ENCODE measurements at regions not wholly inside any gene's neighbourhood (a gene's known extent, or its start where the extent isn't known, plus 50 kb on each side); places are given as distances from the start of the nearest gene placed in this dataset.

GRCh38 chr12:33708935-33709334 is 269.3 kb upstream of the SYT10 start:
- Histone ChIP-seq H3K9me3 (ENCODE audit: low read length) (no peaks in the 10 kb centered on the region), H3K4me3 (ENCODE audit: low read length) (no peak overlapping the region), H3K4me1 (ENCODE audit: insufficient read depth, low read length) (no peaks in the 10 kb centered on the region; the same call in 1 of the 2 replicates), H3K27me3 (ENCODE audit: low read length) (no peaks in the 10 kb centered on the region), H2AFZ (ENCODE audit: low read length) (no peak overlapping the region), H3K79me2 (ENCODE audit: low read length) (no peaks in the 10 kb centered on the region), H3K27ac (ENCODE audit: low read length) (no peak overlapping the region), H3K9ac (ENCODE audit: low read length) (no peak overlapping the region), H3F3A (ENCODE audit: low read length, unreplicated experiment) (no peaks in the 10 kb centered on the region), H4K20me1 (ENCODE audit: low read length) (no peaks in the 10 kb centered on the region), H3K4me2 (ENCODE audit: low read length) (no peak overlapping the region), H3K36me3 (ENCODE audit: low read depth, low read length) (no peaks in the 10 kb centered on the region), H3K9me2 (replicated peaks; ENCODE audit: low read length) (no peaks in the 10 kb centered on the region)
- DNase-seq (peak; percentile 38), ATAC-seq (no peak)
- CTCF ChIA-PET: no interaction called here
- TF ChIP-seq CTCF (conservative IDR thresholded peaks at IDR 0.05; ENCODE audit: low read depth, low read length) (no peak), EZH2 (IDR thresholded peaks at IDR 0.05; ENCODE audit: low read length, unreplicated experiment) (no peak), EZH2phosphoT487 (IDR thresholded peaks at IDR 0.05; ENCODE audit: borderline replicate concordance, low read length) (no peak)
- POLR2A ChIA-PET (ENCODE audit: unreplicated experiment): no interaction called here
- intact Hi-C loops (cut with micrococcal nuclease): no loop called here
- BruUV-seq (replicated peaks): no TSS peak

GRCh38 chr12:33710548-33710947 is 270.9 kb upstream of the SYT10 start:
- TF ChIP-seq CTCF (conservative IDR thresholded peaks at IDR 0.05; ENCODE audit: low read depth, low read length): no peak
- no peak for TF ChIP-seq EZH2phosphoT487 (IDR thresholded peaks at IDR 0.05; ENCODE audit: borderline replicate concordance, low read length)
- Histone ChIP-seq H4K20me1 (ENCODE audit: low read length) (no peaks in the 10 kb centered on the region), H3K9me2 (replicated peaks; ENCODE audit: low read length) (no peaks in the 10 kb centered on the region), H3K4me3 (ENCODE audit: low read length) (no peak overlapping the region), H3F3A (ENCODE audit: low read length, unreplicated experiment) (no peaks in the 10 kb centered on the region), H3K9ac (ENCODE audit: low read length) (no peak overlapping the region), H3K79me2 (ENCODE audit: low read length) (no peaks in the 10 kb centered on the region), H2AFZ (ENCODE audit: low read length) (no peak overlapping the region), H3K4me1 (ENCODE audit: insufficient read depth, low read length) (no peaks in the 10 kb centered on the region; the same call in 1 of the 2 replicates), H3K9me3 (ENCODE audit: low read length) (no peaks in the 10 kb centered on the region), H3K27ac (ENCODE audit: low read length) (no peak overlapping the region), H3K27me3 (ENCODE audit: low read length) (no peaks in the 10 kb centered on the region), H3K36me3 (ENCODE audit: low read depth, low read length) (no peaks in the 10 kb centered on the region), H3K4me2 (ENCODE audit: low read length) (no peak overlapping the region)
- POLR2A ChIA-PET (ENCODE audit: unreplicated experiment): no interaction called here
- CTCF ChIA-PET: no interaction called here
- intact Hi-C loops (cut with micrococcal nuclease): no loop called here
- no TSS peak for BruUV-seq (replicated peaks)
- no peak for DNase-seq
- no peak for ATAC-seq

- CTCF ChIA-PET: no interaction called here
- no peak overlapping the region for H3K9ac ChIP-seq (ENCODE audit: low read length)
- BruUV-seq (replicated peaks): no TSS peak
- no peak for TF ChIP-seq EZH2phosphoT487 (IDR thresholded peaks at IDR 0.05; ENCODE audit: borderline replicate concordance, low read length)
- TF ChIP-seq CTCF (conservative IDR thresholded peaks at IDR 0.05; ENCODE audit: low read depth, low read length): no peak
- TF ChIP-seq EZH2 (IDR thresholded peaks at IDR 0.05; ENCODE audit: low read length, unreplicated experiment): no peak
- intact Hi-C loops (cut with micrococcal nuclease): no loop called here
- no peak overlapping the region for H3K4me2 ChIP-seq (ENCODE audit: low read length)
- H3F3A ChIP-seq (ENCODE audit: low read length, unreplicated experiment): no peaks in the 10 kb centered on the region
- no peak overlapping the region for H3K27ac ChIP-seq (ENCODE audit: low read length)
- no peaks in the 10 kb centered on the region for H3K9me2 ChIP-seq (replicated peaks; ENCODE audit: low read length)
- H3K4me1 ChIP-seq (ENCODE audit: insufficient read depth, low read length): no peaks in the 10 kb centered on the region
- no peak for ATAC-seq
- no peak for DNase-seq
- H3K36me3 ChIP-seq (ENCODE audit: low read depth, low read length): no peaks in the 10 kb centered on the region
- no peaks in the 10 kb centered on the region for H3K79me2 ChIP-seq (ENCODE audit: low read length)
- H3K4me3 ChIP-seq (ENCODE audit: low read length): no peak overlapping the region
- no peak overlapping the region for H2AFZ ChIP-seq (ENCODE audit: low read length)
- POLR2A ChIA-PET (ENCODE audit: unreplicated experiment): no interaction called here
- H3K27me3 ChIP-seq (ENCODE audit: low read length): no peaks in the 10 kb centered on the region
- H4K20me1 ChIP-seq (ENCODE audit: low read length): no peaks in the 10 kb centered on the region
- no peaks in the 10 kb centered on the region for H3K9me3 ChIP-seq (ENCODE audit: low read length)
Measured at GRCh38 chr12:33718631-33719030, 279.0 kb upstream of the SYT10 start.

Measured in PC-3 (cell line).